Panc1 (cell line): ENCODE measurements at regions not wholly inside any gene's neighbourhood (a gene's known extent, or its start where the extent isn't known, plus 50 kb on each side); places are given as distances from the start of the nearest gene placed in this dataset.

Experiments used
- CTCF ChIP-seq: fragments of 450-650 bp; IDR thresholded peaks from 2 replicates; pipeline ENCODE4 v1.5.1; 2017; ENCODE audit warnings: mild to moderate bottlenecking
- REST ChIP-seq, 2 experiments: IDR thresholded peaks; 2 replicates each; pipeline ENCODE4 v1.6.1; 2011 to 2012; ENCODE audit warnings: low read depth in 2 of 2, control low read depth in 1 of 2, low read length in 1 of 2, mild to moderate bottlenecking in 1 of 2, moderate library complexity in 1 of 2; ENCODE audit not compliant: insufficient read depth in 1 of 2
- SIN3A ChIP-seq: IDR thresholded peaks from 2 replicates; pipeline ENCODE4 v1.6.1; 2012; ENCODE audit warnings: low read depth, mild to moderate bottlenecking, low read length, moderate library complexity, borderline replicate concordance; ENCODE audit not compliant: insufficient read depth

- no peak for TF ChIP-seq CTCF
- no peak for TF ChIP-seq REST (IDR thresholded peaks at IDR 0.05; ENCODE audit: insufficient read depth in 1 of 2, low read depth in 2 of 2, low read length in 1 of 2)
- no peak for TF ChIP-seq SIN3A
Observed at GRCh38 chr6:124885171-124885570, 77.1 kb upstream of the RNF217 start.
